ENCODE measurements at regions not wholly inside any gene's neighbourhood (a gene's known extent, or its start where the extent isn't known, plus 50 kb on each side); places are given as distances from the start of the nearest gene placed in this dataset.

DNA sequence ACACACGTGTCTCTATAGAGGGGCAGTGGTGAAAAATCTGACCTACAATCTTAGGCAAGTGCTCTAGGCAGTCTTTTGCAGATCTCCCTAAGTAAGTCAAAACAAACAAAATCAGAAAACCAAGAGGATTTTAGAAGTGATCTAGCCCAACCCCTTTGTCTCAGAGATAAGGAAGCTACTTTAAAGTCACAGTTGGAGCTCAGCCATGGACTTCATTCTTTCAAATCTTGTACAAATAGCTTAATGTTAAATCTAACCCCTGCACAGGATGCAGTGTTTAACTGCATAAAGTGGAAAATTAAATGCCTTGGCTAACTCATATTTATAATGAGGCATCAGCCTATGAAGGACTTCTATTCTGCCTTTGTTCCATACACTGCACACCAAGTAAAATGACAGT is 135.1 kb upstream of the RFX3 start:
- no peak for DNase-seq (ENCODE audit: low spot score)
- TF ChIP-seq CTCF (IDR thresholded peaks at IDR 0.05; ENCODE audit: extremely low read depth, missing control alignments) = no peak

- no peak for TF ChIP-seq CTCF (IDR thresholded peaks at IDR 0.05; ENCODE audit: extremely low read depth, missing control alignments)
- DNase-seq (ENCODE audit: low spot score) = no peak
These were observed 133.8 kb upstream of the RFX3 start for GRCh38 chr9:3659647-3660046.

DNA sequence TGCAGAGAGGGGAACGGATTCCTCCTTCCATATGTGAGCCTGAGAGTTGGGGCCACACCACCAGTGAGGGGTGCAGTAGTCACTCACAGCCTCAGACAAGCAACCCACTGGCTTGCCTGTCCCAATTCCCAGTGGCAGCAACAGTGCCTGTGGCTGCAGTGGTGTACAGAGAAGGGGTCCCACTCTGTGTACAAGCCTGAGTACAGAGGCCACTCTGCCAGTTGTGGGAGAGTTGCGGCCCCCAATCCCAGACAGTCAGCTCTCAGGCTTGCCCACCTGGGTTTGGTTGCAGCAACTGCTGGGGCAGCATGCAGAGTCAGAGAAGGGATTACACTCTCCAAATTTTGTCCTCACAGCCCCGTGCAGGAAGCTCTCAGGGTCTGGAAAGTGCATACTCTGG is 133.2 kb upstream of the RFX3 start:
- DNase-seq (ENCODE audit: low spot score) = no peak
- TF ChIP-seq CTCF (IDR thresholded peaks at IDR 0.05; ENCODE audit: extremely low read depth, missing control alignments) = no peak

- no peak for DNase-seq (ENCODE audit: low spot score)
- no peak for TF ChIP-seq CTCF (IDR thresholded peaks at IDR 0.05; ENCODE audit: extremely low read depth, missing control alignments)
These were observed 130.4 kb upstream of the RFX3 start for GRCh38 chr9:3656224-3656623.

- no peak for DNase-seq (ENCODE audit: low spot score)
- TF ChIP-seq CTCF (IDR thresholded peaks at IDR 0.05; ENCODE audit: extremely low read depth, missing control alignments) = no peak
These were observed 125.3 kb upstream of the RFX3 start for GRCh38 chr9:3650994-3651622.

- TF ChIP-seq CTCF (IDR thresholded peaks at IDR 0.05; ENCODE audit: extremely low read depth, missing control alignments) = no peak
- no peak for DNase-seq (ENCODE audit: low spot score)
These were observed 123.0 kb upstream of the RFX3 start for GRCh38 chr9:3648722-3649246.

- TF ChIP-seq CTCF (IDR thresholded peaks at IDR 0.05; ENCODE audit: extremely low read depth, missing control alignments) = no peak
- DNase-seq (ENCODE audit: low spot score) = no peak
These were observed 122.5 kb upstream of the RFX3 start for GRCh38 chr9:3648266-3648665.
